HEK293 (cell line): ENCODE measurements at regions not wholly inside any gene's neighbourhood (a gene's known extent, or its start where the extent isn't known, plus 50 kb on each side); places are given as distances from the start of the nearest gene placed in this dataset.

ENCODE experiments used
- CTCF ChIA-PET: fragments of 350-600 bp; formaldehyde crosslinking; extraction: SDS; loops from one replicate; lab custom pipeline; 2021; ENCODE audit warnings: antibody characterized with exemption; lab: Yijun Ruan, JAX
- POLR2A ChIA-PET: fragments of 300-600 bp; formaldehyde crosslinking; extraction: SDS; loops from one replicate; lab custom pipeline; 2020; ENCODE audit warnings: antibody characterized with exemption, inconsistent platforms; lab: Yijun Ruan, JAX
- H3K27ac ChIP-seq: fragments of 200-500 bp; sonication (Bioruptor generic); 2 replicates; pipeline ENCODE4 v1.5.1; 2014; ENCODE audit warnings: low read depth, low read length, control low read depth, inconsistent platforms; ENCODE audit errors: extremely low read depth
- H3K36me3 ChIP-seq, 2 experiments: fragments of 200-500 bp in 1 of 2; sonication (Bioruptor generic) in 1 of 2; 1 replicate in 1 of 2; 2 replicates in 1 of 2; pipeline ENCODE4 v1.5.1; 2014 to 2017; ENCODE audit warnings: inconsistent platforms in 2 of 2, low read length in 2 of 2; ENCODE audit not compliant: control insufficient read depth in 2 of 2, insufficient read depth in 1 of 2
- H3K4me1 ChIP-seq: fragments of 200-500 bp; sonication (Bioruptor generic); 2 replicates; pipeline ENCODE4 v1.5.1; 2014; ENCODE audit warnings: mild to moderate bottlenecking, low read length, inconsistent platforms; ENCODE audit not compliant: control insufficient read depth, insufficient read depth
- H3K4me3 ChIP-seq: 2 replicates; pipeline ENCODE4 v1.5.1; 2011; ENCODE audit warnings: low read depth, mild to moderate bottlenecking, control low read depth, low read length, moderate library complexity
- H3K9me3 ChIP-seq: fragments of 200-500 bp; sonication (Bioruptor generic); 2 replicates; pipeline ENCODE4 v1.5.1; 2014; ENCODE audit warnings: low read depth, low read length, inconsistent platforms; ENCODE audit not compliant: control insufficient read depth, insufficient read depth
- KLF8 ChIP-seq: fragments of 450-650 bp; formaldehyde crosslinking; IDR thresholded peaks from 2 replicates; pipeline ENCODE4 v1.5.1; 2016; ENCODE audit warnings: missing biosample characterization, missing genetic modification characterization
- KLF9 ChIP-seq: fragments of 450-650 bp; formaldehyde crosslinking; IDR thresholded peaks from 2 replicates; pipeline ENCODE4 v1.5.1; 2016; ENCODE audit warnings: missing biosample characterization, missing genetic modification characterization, low read depth
- ZBTB1 ChIP-seq: fragments of 450-650 bp; formaldehyde crosslinking; IDR thresholded peaks from 2 replicates; pipeline ENCODE4 v1.5.1; 2016; ENCODE audit warnings: missing biosample characterization, missing genetic modification characterization
- ZBTB17 ChIP-seq: fragments of 450-650 bp; formaldehyde crosslinking; IDR thresholded peaks from 2 replicates; pipeline ENCODE4 v1.5.1; 2016; ENCODE audit warnings: missing biosample characterization, missing genetic modification characterization
- ZBTB21 ChIP-seq: fragments of 450-650 bp; formaldehyde crosslinking; IDR thresholded peaks from 2 replicates; pipeline ENCODE4 v1.5.1; 2017; ENCODE audit warnings: missing biosample characterization, missing genetic modification characterization
- ZBTB7A ChIP-seq: fragments of 450-650 bp; formaldehyde crosslinking; IDR thresholded peaks from 2 replicates; pipeline ENCODE4 v1.5.1; 2016; ENCODE audit warnings: low read depth, missing biosample characterization, missing genetic modification characterization
- ZBTB8A ChIP-seq: fragments of 450-650 bp; formaldehyde crosslinking; IDR thresholded peaks from 2 replicates; pipeline ENCODE4 v1.5.1; 2016; ENCODE audit warnings: missing biosample characterization, missing genetic modification characterization
- ZFP41 ChIP-seq: fragments of 450-650 bp; formaldehyde crosslinking; IDR thresholded peaks from 2 replicates; pipeline ENCODE4 v1.5.1; 2016; ENCODE audit warnings: missing biosample characterization, missing genetic modification characterization, borderline replicate concordance
- ZFP69B ChIP-seq: fragments of 450-650 bp; formaldehyde crosslinking; IDR thresholded peaks from 2 replicates; pipeline ENCODE4 v1.5.1; 2016; ENCODE audit warnings: missing biosample characterization, missing genetic modification characterization
- ZIC2 ChIP-seq: fragments of 450-650 bp; formaldehyde crosslinking; IDR thresholded peaks from 2 replicates; pipeline ENCODE4 v1.5.1; 2016; ENCODE audit warnings: missing biosample characterization, missing genetic modification characterization
- ZNF112 ChIP-seq: fragments of 450-650 bp; formaldehyde crosslinking; IDR thresholded peaks from 2 replicates; pipeline ENCODE4 v1.5.0; 2017; ENCODE audit warnings: missing biosample characterization, missing genetic modification characterization
- ZNF114 ChIP-seq: fragments of 450-650 bp; formaldehyde crosslinking; IDR thresholded peaks from 2 replicates; pipeline ENCODE4 v1.5.0; 2017; ENCODE audit warnings: missing biosample characterization, missing genetic modification characterization
- ZNF16 ChIP-seq: fragments of 450-650 bp; formaldehyde crosslinking; IDR thresholded peaks from 2 replicates; pipeline ENCODE4 v1.5.1; 2016; ENCODE audit warnings: low read depth, missing biosample characterization, missing genetic modification characterization
- ZNF19 ChIP-seq: fragments of 450-650 bp; formaldehyde crosslinking; IDR thresholded peaks from 2 replicates; pipeline ENCODE4; 2016; ENCODE audit warnings: missing biosample characterization, missing genetic modification characterization, low read depth
- ZNF391 ChIP-seq: fragments of 450-650 bp; formaldehyde crosslinking; IDR thresholded peaks from 2 replicates; pipeline ENCODE4 v1.5.1; 2016; ENCODE audit warnings: low read depth, missing biosample characterization, missing genetic modification characterization, borderline replicate concordance
- ZNF426 ChIP-seq: fragments of 450-650 bp; formaldehyde crosslinking; IDR thresholded peaks from 2 replicates; pipeline ENCODE4 v1.5.1; 2017; ENCODE audit warnings: missing biosample characterization, missing genetic modification characterization, mild to moderate bottlenecking, inconsistent platforms, moderate library complexity
- ZNF521 ChIP-seq: fragments of 450-650 bp; formaldehyde crosslinking; IDR thresholded peaks from 2 replicates; pipeline ENCODE4 v1.5.1; 2017; ENCODE audit warnings: missing biosample characterization, mild to moderate bottlenecking, missing genetic modification characterization
- ZNF560 ChIP-seq: fragments of 450-650 bp; formaldehyde crosslinking; IDR thresholded peaks from 2 replicates; pipeline ENCODE4 v1.5.1; 2017; ENCODE audit warnings: missing biosample characterization, missing genetic modification characterization, borderline replicate concordance
- ZNF629 ChIP-seq: fragments of 450-650 bp; formaldehyde crosslinking; IDR thresholded peaks from 2 replicates; pipeline ENCODE4 v1.5.1; 2017; ENCODE audit warnings: missing biosample characterization, missing genetic modification characterization
- TF ChIP-seq, protein P1 (sequence below): fragments of 450-650 bp; formaldehyde crosslinking; IDR thresholded peaks from 2 replicates; pipeline ENCODE4 v1.5.1; 2016; ENCODE audit warnings: missing biosample characterization, missing genetic modification characterization
- TF ChIP-seq, protein P2 (sequence below): fragments of 450-650 bp; formaldehyde crosslinking; IDR thresholded peaks from 2 replicates; pipeline ENCODE4 v1.5.1; 2016; ENCODE audit warnings: missing biosample characterization, missing genetic modification characterization
- TF ChIP-seq, protein P3 (sequence below): fragments of 450-650 bp; formaldehyde crosslinking; IDR thresholded peaks from 2 replicates; pipeline ENCODE4 v1.5.1; 2016; ENCODE audit warnings: missing biosample characterization, missing genetic modification characterization

DNA sequence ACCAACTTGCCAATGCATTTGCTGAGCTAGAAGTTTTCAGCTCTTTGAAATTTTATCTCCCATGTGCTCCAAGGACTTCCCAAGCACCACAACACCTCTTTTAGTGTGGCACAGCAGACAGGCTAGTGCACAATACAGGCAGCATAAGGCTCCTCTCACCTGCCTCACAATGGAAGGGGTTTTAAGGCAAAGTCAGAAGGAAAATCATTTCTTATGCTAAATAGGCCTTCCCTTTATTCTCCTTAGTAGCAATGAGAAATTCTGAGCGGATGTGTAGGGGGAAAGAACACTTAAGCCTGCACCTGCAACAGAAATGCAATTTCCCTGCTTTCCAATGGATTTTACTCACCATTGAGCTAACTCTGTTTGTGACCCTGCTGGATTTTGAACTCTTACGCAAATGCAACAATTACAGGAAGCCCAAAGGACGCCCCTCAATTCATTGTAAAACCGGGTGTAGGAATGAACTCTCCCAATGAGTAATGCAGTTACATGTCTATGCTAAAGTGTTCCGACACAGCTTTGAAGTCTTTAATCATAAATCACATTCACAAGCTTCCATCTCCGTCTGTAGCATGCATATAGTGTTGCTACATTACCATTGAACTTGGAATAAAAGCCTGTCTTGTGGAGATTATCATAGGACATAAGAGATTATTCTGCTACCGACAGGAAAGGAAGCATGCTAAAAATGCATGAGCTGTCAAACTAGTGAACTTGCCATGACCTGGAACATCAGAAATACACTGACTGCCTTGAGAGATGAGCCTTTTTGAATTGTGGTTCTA is 1084.9 kb downstream of the RPA4 start:
- Histone ChIP-seq H3K9me3 (no peaks in the 10 kb centered on the region), H3K4me3 (no peak overlapping the region), H3K36me3 (no peaks in the 10 kb centered on the region), H3K4me1 (no peaks in the 10 kb centered on the region), H3K27ac (no peak overlapping the region)
- CTCF ChIA-PET: no interaction called here
- POLR2A ChIA-PET: no interaction called here
- TF ChIP-seq ZBTB7A (no peak), ZNF629 (tag by site-specific recombination) (no peak), ZNF112 (no peak), ZFP69B (tag by site-specific recombination) (no peak), KLF9 (tag by site-specific recombination) (no peak), ZBTB1 (tag by site-specific recombination) (no peak), ZBTB17 (tag by site-specific recombination) (no peak), ZBTB21 (tag by site-specific recombination) (no peak), KLF8 (tag by site-specific recombination) (no peak), ZNF16 (tag by site-specific recombination) (no peak), ZNF426 (tag by site-specific recombination) (no peak), ZIC2 (tag by site-specific recombination) (no peak), ZFP41 (tag by site-specific recombination) (no peak), ZNF391 (tag by site-specific recombination) (no peak), ZNF560 (no peak), ZNF114 (tag by site-specific recombination) (no peak), ZNF521 (no peak), ZNF19 (tag by site-specific recombination) (no peak)
- TF ChIP-seq, protein P1, sequence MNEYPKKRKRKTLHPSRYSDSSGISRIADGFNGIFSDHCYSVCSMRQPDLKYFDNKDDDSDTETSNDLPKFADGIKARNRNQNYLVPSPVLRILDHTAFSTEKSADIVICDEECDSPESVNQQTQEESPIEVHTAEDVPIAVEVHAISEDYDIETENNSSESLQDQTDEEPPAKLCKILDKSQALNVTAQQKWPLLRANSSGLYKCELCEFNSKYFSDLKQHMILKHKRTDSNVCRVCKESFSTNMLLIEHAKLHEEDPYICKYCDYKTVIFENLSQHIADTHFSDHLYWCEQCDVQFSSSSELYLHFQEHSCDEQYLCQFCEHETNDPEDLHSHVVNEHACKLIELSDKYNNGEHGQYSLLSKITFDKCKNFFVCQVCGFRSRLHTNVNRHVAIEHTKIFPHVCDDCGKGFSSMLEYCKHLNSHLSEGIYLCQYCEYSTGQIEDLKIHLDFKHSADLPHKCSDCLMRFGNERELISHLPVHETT (tag by site-specific recombination): no peak
- TF ChIP-seq, protein P2, sequence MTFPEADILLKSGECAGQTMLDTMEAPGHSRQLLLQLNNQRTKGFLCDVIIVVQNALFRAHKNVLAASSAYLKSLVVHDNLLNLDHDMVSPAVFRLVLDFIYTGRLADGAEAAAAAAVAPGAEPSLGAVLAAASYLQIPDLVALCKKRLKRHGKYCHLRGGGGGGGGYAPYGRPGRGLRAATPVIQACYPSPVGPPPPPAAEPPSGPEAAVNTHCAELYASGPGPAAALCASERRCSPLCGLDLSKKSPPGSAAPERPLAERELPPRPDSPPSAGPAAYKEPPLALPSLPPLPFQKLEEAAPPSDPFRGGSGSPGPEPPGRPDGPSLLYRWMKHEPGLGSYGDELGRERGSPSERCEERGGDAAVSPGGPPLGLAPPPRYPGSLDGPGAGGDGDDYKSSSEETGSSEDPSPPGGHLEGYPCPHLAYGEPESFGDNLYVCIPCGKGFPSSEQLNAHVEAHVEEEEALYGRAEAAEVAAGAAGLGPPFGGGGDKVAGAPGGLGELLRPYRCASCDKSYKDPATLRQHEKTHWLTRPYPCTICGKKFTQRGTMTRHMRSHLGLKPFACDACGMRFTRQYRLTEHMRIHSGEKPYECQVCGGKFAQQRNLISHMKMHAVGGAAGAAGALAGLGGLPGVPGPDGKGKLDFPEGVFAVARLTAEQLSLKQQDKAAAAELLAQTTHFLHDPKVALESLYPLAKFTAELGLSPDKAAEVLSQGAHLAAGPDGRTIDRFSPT: no peak

DNA sequence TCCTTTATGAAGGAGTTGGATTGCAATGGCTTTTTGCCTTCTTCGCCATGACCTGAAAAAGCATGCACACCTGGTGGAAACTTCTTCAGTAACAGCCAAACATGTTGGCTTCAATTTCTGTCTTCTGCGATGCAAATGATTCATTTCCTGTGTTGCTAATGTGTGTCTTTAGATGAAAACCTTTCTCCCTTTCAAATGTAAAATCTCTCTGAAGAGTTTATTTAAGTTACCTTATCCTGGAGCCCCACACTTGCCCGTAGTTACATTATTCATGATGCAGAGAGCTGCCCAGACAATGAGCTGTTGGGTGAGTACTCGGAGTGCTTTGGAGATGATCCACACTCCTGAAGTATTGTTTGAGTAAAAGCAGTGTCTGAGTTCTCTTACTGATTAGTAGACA is 1100.9 kb downstream of the RPA4 start:
- ChIA-PET CTCF (no interaction called here), POLR2A (no interaction called here)
- H3K27ac ChIP-seq: no peak overlapping the region
- TF ChIP-seq ZBTB8A: no peak
- TF ChIP-seq, protein P3, sequence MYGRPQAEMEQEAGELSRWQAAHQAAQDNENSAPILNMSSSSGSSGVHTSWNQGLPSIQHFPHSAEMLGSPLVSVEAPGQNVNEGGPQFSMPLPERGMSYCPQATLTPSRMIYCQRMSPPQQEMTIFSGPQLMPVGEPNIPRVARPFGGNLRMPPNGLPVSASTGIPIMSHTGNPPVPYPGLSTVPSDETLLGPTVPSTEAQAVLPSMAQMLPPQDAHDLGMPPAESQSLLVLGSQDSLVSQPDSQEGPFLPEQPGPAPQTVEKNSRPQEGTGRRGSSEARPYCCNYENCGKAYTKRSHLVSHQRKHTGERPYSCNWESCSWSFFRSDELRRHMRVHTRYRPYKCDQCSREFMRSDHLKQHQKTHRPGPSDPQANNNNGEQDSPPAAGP (tag by site-specific recombination): no peak
- no peaks in the 10 kb centered on the region for H3K36me3 ChIP-seq
- H3K4me3 ChIP-seq: no peak overlapping the region
- no peaks in the 10 kb centered on the region for H3K9me3 ChIP-seq
- no peaks in the 10 kb centered on the region for H3K4me1 ChIP-seq
